ENCODE measurements at regions not wholly inside any gene's neighbourhood (a gene's known extent, or its start where the extent isn't known, plus 50 kb on each side); places are given as distances from the start of the nearest gene placed in this dataset.

GRCh38 chr2:15869396-15869795 is 71.0 kb upstream of the MYCN start:
- TF ChIP-seq CTCF (conservative IDR thresholded peaks at IDR 0.05; ENCODE audit: low read length), result no peak
- DNase-seq (ENCODE audit: low read depth), result no peak
- no peak overlapping the region for H3K4me3 ChIP-seq (ENCODE audit: low read length)

- DNase-seq (ENCODE audit: low read depth), result no peak
- no peak for TF ChIP-seq CTCF (conservative IDR thresholded peaks at IDR 0.05; ENCODE audit: low read length)
- H3K4me3 ChIP-seq (ENCODE audit: low read length), result no peak overlapping the region
Measured at GRCh38 chr2:15869871-15870270, 70.5 kb upstream of the MYCN start.

- no peak for TF ChIP-seq CTCF (conservative IDR thresholded peaks at IDR 0.05; ENCODE audit: low read length)
- no peak overlapping the region for H3K4me3 ChIP-seq (ENCODE audit: low read length)
- no peak for DNase-seq (ENCODE audit: low read depth)
Measured at GRCh38 chr2:15870565-15870964, 69.8 kb upstream of the MYCN start.

GRCh38 chr2:15871239-15871783 is 69.0 kb upstream of the MYCN start:
- DNase-seq (ENCODE audit: low read depth), result no peak
- TF ChIP-seq CTCF (conservative IDR thresholded peaks at IDR 0.05; ENCODE audit: low read length), result no peak
- no peak overlapping the region for H3K4me3 ChIP-seq (ENCODE audit: low read length)

GRCh38 chr2:15872854-15873253 is 67.5 kb upstream of the MYCN start:
- no peak for DNase-seq (ENCODE audit: low read depth)
- TF ChIP-seq CTCF (conservative IDR thresholded peaks at IDR 0.05; ENCODE audit: low read length), result no peak
- H3K4me3 ChIP-seq (ENCODE audit: low read length), result no peak overlapping the region

- H3K4me3 ChIP-seq (ENCODE audit: low read length), result no peak overlapping the region
- no peak for DNase-seq (ENCODE audit: low read depth)
Measured at GRCh38 chr2:15874321-15874720, 66.0 kb upstream of the MYCN start.

More at GRCh38 chr2:15874321-15874720, 66.0 kb upstream of the MYCN start:
- no peak for TF ChIP-seq CTCF (conservative IDR thresholded peaks at IDR 0.05; ENCODE audit: low read length)

Data from AG10803 (cell line).